Omental fat pad (tissue), 3 donors: ENCODE measurements at regions not wholly inside any gene's neighbourhood (a gene's known extent, or its start where the extent isn't known, plus 50 kb on each side); places are given as distances from the start of the nearest gene placed in this dataset.

Source experiments
- ATAC-seq: fragments of 150-250 bp; one replicate; pipeline ENCODE4 v1.9.1; 2016; ENCODE audit warnings: mild to moderate bottlenecking, moderate library complexity; ENCODE audit not compliant: low FRiP score
- DNase-seq: peaks from one replicate; pipeline ENCODE4 v3.0.0-alpha.2; 2019; ENCODE audit warnings: low spot score
- TF ChIP-seq, protein P1 (sequence below), 3 donors: fragments of 450-650 bp; IDR thresholded peaks; one replicate each; pipeline ENCODE4 v1.5.1; 2016 to 2017; ENCODE audit warnings: antibody characterized with exemption in 3 of 3, mild to moderate bottlenecking in 3 of 3, moderate library complexity in 2 of 3

DNA sequence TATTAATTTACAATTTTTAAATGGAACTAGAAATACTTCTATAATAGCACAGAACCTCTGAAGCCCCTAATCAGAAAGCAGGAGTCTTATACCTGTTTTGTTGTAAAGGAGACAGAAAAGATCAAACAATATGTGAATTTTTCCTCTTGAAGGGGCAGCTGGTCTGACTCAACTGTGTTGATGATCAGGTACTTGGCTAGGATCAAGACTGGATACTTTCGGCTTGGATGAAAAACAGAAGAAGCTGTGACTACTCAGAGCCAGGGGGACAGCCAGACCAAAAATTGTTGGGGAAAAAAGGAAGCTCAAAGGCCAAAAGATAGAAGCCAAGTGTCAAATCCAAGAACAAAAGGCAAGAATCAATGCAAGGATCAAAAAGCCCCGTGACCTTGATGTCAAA lies 195.6 kb downstream of the KCTD12 start:
- TF ChIP-seq, protein P1, sequence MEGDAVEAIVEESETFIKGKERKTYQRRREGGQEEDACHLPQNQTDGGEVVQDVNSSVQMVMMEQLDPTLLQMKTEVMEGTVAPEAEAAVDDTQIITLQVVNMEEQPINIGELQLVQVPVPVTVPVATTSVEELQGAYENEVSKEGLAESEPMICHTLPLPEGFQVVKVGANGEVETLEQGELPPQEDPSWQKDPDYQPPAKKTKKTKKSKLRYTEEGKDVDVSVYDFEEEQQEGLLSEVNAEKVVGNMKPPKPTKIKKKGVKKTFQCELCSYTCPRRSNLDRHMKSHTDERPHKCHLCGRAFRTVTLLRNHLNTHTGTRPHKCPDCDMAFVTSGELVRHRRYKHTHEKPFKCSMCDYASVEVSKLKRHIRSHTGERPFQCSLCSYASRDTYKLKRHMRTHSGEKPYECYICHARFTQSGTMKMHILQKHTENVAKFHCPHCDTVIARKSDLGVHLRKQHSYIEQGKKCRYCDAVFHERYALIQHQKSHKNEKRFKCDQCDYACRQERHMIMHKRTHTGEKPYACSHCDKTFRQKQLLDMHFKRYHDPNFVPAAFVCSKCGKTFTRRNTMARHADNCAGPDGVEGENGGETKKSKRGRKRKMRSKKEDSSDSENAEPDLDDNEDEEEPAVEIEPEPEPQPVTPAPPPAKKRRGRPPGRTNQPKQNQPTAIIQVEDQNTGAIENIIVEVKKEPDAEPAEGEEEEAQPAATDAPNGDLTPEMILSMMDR (IDR thresholded peaks at IDR 0.05): no peak
- ATAC-seq: no peak
- no peak for DNase-seq

DNA sequence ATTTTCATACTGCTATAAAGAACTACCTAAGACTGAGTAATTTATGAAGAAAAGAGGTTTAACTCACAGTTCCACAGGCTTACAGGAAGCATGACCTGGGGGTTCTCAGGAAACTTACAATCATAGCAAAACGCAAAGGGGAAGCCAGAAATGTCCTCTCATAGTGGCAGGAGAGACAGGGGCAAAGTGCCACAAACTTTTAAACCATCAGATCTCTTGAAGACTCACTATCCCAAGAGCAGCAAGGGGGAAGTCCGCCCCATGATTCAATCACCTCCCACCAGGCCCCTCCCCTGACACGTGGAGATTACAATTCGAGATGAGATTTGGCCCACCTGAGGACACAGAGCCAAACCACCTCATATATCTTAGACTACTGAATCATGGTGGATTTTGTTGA lies 198.7 kb downstream of the KCTD12 start:
- ATAC-seq (no peak), DNase-seq (no peak)
- TF ChIP-seq, protein P1 (IDR thresholded peaks at IDR 0.05): no peak

DNA sequence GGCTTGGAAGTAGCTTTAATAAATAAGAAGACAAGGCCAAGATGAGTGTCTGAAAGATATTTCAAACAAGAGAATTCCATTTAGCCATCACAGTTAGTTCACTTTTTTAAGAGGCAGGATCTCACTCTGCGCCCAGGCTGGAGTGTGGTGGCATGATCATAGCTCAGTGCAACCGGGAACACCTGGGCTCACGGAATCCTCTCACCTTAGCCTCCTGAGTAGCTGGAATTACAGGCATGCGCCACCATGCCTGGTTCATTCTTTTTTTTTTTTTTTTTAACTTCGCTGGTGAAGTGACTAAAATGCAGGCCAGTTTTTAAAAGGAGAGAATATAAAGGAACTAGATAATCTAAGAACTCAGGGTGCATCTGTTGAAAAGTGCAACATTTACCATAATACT lies 200.3 kb downstream of the KCTD12 start:
- TF ChIP-seq, protein P1 (IDR thresholded peaks at IDR 0.05): no peak
- no peak for DNase-seq
- no peak for ATAC-seq

DNA sequence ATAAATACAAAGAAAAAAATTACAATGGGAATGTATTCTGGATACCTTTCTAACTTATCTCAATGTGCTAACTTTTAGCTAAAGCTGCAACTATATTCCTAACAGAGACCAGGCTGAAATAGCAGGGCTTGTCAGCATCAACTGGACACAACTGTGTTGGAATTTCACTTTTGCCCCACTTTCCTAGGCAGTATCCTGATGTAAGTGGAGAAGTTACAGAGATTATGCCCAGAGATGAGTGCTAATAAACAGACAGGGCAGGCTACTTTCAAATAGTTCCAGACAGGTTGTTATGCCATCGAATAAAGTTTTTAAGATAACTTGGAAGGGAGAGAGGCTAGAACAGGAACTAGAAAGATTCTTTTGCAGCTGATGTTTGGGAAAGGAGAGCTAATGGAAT lies 201.9 kb downstream of the KCTD12 start:
- TF ChIP-seq, protein P1 (IDR thresholded peaks at IDR 0.05): no peak
- DNase-seq (no peak), ATAC-seq (peak; percentile 59)

DNA sequence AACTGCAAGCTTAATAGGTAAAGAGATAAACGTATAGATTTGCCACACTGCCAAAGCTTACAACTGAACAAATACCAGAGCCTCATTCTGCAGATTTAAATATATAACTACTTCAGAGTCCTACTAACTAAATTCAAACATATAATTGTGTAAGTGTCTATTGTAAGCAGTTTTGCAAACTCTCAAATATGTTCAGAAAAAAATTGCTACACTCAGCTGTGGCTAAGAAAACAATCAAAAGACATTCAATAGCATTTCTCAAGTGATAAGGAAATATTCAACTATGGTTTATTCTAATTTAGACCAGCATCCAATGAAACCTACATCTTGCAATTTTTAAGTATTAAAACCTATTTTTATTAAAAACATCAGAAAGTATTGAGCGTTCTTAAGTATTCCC lies 202.4 kb downstream of the KCTD12 start:
- TF ChIP-seq, protein P1 (IDR thresholded peaks at IDR 0.05): no peak
- DNase-seq (no peak), ATAC-seq (no peak)

DNA sequence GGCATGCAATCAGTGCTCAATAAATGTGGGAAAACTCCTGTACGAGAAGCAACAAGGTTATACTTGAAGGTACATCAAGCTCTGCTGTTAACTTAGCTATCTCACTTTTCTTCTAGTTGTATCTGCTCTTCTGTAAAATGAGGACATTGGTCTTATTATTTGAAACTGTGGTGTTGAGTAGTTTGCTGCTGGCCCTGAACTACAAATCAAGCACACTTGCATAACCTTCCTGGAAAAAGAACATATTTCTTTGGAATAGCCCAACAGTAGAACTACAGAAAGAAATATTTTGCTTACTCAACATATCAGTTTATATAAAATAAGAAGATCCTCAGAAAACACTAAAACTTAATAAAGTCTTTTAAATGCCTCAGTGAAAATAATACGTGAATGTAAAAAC lies 203.0 kb downstream of the KCTD12 start:
- no peak for DNase-seq
- no peak for ATAC-seq
- TF ChIP-seq, protein P1 (IDR thresholded peaks at IDR 0.05): no peak

DNA sequence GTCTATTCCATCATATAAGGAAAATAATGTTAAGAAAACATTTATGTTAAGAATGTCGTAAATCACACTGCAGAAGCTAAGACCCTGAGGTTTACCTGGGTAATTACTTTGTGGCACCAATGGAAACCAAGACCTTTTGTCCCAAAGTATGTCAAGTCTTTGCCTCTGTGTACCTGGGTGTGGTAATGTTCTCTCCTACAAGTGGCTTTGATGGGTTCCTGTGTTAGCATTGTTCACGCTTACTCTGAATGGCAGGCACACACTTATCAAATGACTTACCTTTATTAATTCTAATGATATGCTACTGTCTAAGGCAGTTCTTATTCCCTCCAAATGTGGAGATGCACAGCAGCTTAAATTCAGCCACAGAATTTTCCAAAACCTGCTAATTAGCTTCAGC lies 206.1 kb downstream of the KCTD12 start:
- TF ChIP-seq, protein P1 (IDR thresholded peaks at IDR 0.05): no peak
- ATAC-seq (no peak), DNase-seq (no peak)
